ENCODE measurements at regions not wholly inside any gene's neighbourhood (a gene's known extent, or its start where the extent isn't known, plus 50 kb on each side); places are given as distances from the start of the nearest gene placed in this dataset.

DNA sequence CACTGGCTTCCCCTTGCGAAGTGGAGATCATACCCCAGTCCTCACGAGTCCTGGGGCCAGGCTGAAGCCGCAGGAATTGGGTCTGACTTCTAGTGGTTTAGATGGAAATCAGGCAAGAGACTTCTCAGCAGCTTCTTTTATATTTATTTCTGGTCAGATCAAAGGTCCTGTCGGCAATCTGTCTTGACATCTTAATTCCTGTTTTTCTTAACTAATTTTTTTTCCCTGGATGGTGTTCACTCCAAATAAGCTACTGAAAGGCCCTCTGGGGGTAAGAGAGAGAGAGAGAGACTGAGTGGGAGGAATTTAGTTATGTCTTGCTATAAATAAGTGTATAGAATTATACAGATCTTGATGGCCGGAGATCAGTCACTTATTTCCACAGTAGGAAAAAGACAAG lies 698.7 kb upstream of the TBX3 start:
- H3K9ac ChIP-seq (ENCODE audit: low read length in 5 of 5), result no peak overlapping the region
- no peak overlapping the region for H3K4me3 ChIP-seq (ENCODE audit: low read depth in 1 of 5, low read length in 5 of 5)
- peaks cover 0 to 4% (median 0%) of the 10 kb centered on the region in 5 donors for H3K27me3 ChIP-seq (ENCODE audit: control insufficient read depth in 5 of 5, insufficient read depth in 4 of 5, low read length in 5 of 5)
- no peak overlapping the region for H3K27ac ChIP-seq (ENCODE audit: low read depth, low read length)
- H3K4me1 ChIP-seq (ENCODE audit: control insufficient read depth in 5 of 5, insufficient read depth in 5 of 5, low read length in 5 of 5), result no peaks in the 10 kb centered on the region
- no peaks in the 10 kb centered on the region for H3K36me3 ChIP-seq (ENCODE audit: control insufficient read depth in 5 of 5, insufficient read depth in 5 of 5, low read length in 5 of 5)
- H3K9me3 ChIP-seq (ENCODE audit: control insufficient read depth in 5 of 5, low read length in 5 of 5), result no peaks in the 10 kb centered on the region

DNA sequence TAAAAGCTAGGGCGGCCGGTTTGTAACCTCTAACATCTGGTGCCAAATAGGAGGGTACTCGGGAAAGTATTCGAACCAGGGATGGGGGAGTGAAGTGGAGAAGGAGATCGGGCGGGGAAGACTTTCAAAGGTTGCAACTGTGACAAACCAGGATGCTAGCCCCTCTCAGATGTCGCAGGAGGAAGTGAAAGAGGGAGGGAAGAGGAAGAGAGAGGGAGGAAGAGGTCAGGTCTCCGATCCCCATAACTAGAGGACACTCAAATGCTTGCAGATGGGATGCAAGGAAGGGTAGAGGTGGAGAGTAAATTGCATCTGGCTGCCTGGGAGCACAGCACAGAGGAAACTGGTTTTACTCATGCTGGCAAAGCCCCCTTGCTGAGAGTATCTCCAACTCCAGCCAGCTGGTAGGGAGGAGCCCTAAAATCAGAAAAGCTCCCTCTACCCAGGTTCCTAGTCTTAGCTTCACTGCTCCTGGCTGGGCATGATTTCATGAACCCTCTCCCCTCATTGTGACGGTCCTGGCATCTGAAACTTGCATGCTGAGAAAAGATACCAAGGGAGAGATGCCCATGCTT lies 696.7 kb upstream of the TBX3 start:
- H3K27me3 ChIP-seq (ENCODE audit: control insufficient read depth in 5 of 5, insufficient read depth in 4 of 5, low read length in 5 of 5), result peaks cover 0 to 4% (median 0%) of the 10 kb centered on the region in 5 donors
- no peak overlapping the region for H3K4me3 ChIP-seq (ENCODE audit: low read depth in 1 of 5, low read length in 5 of 5)
- H3K27ac ChIP-seq (ENCODE audit: low read depth, low read length), result no peak overlapping the region
- H3K36me3 ChIP-seq (ENCODE audit: control insufficient read depth in 5 of 5, insufficient read depth in 5 of 5, low read length in 5 of 5), result no peaks in the 10 kb centered on the region
- no peaks in the 10 kb centered on the region for H3K9me3 ChIP-seq (ENCODE audit: control insufficient read depth in 5 of 5, low read length in 5 of 5)
- H3K9ac ChIP-seq (ENCODE audit: low read length in 5 of 5), result no peak overlapping the region
- peaks cover 0 to 4% (median 0%) of the 10 kb centered on the region in 5 donors for H3K4me1 ChIP-seq (ENCODE audit: control insufficient read depth in 5 of 5, insufficient read depth in 5 of 5, low read length in 5 of 5)

DNA sequence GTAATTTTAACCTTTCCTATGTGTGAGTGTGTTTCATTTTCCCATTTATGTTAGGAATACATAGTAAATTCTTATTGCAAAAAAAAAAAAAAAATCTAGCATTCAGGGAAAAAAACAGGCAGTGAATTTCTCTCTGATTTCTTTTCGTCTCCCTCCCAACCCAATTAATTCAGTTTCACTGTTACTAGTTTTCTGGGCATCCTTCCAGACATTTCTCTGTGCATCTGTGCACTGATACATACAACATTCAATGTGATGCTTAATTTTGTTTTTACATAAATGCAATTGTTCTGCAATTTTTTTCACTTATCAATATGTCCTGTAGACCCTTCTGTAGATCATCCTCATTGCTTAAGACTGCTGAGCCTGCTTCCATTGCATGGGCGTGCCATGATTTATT lies 694.3 kb upstream of the TBX3 start:
- no peak overlapping the region for H3K27ac ChIP-seq (ENCODE audit: low read depth, low read length)
- no peak overlapping the region for H3K4me3 ChIP-seq (ENCODE audit: low read depth in 1 of 5, low read length in 5 of 5)
- H3K27me3 ChIP-seq (ENCODE audit: control insufficient read depth in 5 of 5, insufficient read depth in 4 of 5, low read length in 5 of 5), result peaks cover 0 to 4% (median 0%) of the 10 kb centered on the region in 5 donors
- no peaks in the 10 kb centered on the region for H3K36me3 ChIP-seq (ENCODE audit: control insufficient read depth in 5 of 5, insufficient read depth in 5 of 5, low read length in 5 of 5)
- H3K9ac ChIP-seq (ENCODE audit: low read length in 5 of 5), result no peak overlapping the region
- H3K9me3 ChIP-seq (ENCODE audit: control insufficient read depth in 5 of 5, low read length in 5 of 5), result no peaks in the 10 kb centered on the region
- H3K4me1 ChIP-seq (ENCODE audit: control insufficient read depth in 5 of 5, insufficient read depth in 5 of 5, low read length in 5 of 5), result peaks cover 0 to 8% (median 3%) of the 10 kb centered on the region in 5 donors

DNA sequence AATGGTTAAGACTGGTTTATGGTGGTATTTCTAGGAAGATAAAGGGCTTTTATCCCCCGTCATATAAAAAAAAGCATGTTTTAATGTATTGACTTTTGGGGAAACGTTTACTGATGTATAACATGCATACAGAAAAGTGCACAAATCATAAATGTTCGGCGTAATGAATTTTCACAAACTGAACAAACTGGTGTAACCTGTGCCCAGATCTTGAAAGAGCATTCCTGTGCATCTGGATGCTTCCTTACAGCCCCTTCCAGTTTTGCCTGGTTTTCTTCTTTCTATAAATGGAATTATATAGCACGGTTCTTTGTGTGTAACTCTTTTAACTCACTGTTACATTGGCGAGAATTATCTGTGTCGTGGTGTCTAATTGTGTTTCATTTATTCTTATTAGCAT lies 693.8 kb upstream of the TBX3 start:
- H3K36me3 ChIP-seq (ENCODE audit: control insufficient read depth in 5 of 5, insufficient read depth in 5 of 5, low read length in 5 of 5), result no peaks in the 10 kb centered on the region
- peaks cover 0 to 8% (median 3%) of the 10 kb centered on the region in 5 donors for H3K4me1 ChIP-seq (ENCODE audit: control insufficient read depth in 5 of 5, insufficient read depth in 5 of 5, low read length in 5 of 5)
- no peak overlapping the region for H3K27ac ChIP-seq (ENCODE audit: low read depth, low read length)
- H3K9ac ChIP-seq (ENCODE audit: low read length in 5 of 5), result no peak overlapping the region
- H3K9me3 ChIP-seq (ENCODE audit: control insufficient read depth in 5 of 5, low read length in 5 of 5), result no peaks in the 10 kb centered on the region
- peaks cover 0 to 4% (median 0%) of the 10 kb centered on the region in 5 donors for H3K27me3 ChIP-seq (ENCODE audit: control insufficient read depth in 5 of 5, insufficient read depth in 4 of 5, low read length in 5 of 5)
- H3K4me3 ChIP-seq (ENCODE audit: low read depth in 1 of 5, low read length in 5 of 5), result no peak overlapping the region

DNA sequence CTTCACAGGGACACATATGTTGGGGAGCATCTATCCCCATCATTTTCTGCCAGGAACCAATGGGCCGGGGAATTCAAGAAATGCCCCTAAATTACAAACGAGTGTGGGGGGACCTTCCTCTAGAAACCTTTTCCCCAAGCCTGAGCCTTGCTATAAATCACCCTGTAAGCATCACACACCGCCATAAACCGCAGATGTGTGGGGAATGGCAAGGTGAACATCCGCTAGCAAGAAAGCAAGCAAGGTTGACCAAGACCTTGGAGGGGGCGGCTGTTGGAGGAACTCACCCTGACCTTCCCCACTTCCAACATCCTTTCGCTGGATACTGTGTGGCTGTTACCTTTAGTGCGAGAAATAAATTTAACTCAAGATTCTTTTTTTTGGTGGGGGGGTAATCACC lies 693.3 kb upstream of the TBX3 start:
- H3K9me3 ChIP-seq (ENCODE audit: control insufficient read depth in 5 of 5, low read length in 5 of 5), result no peaks in the 10 kb centered on the region
- no peak overlapping the region for H3K27ac ChIP-seq (ENCODE audit: low read depth, low read length)
- no peaks in the 10 kb centered on the region for H3K36me3 ChIP-seq (ENCODE audit: control insufficient read depth in 5 of 5, insufficient read depth in 5 of 5, low read length in 5 of 5)
- peaks cover 0 to 4% (median 0%) of the 10 kb centered on the region in 5 donors for H3K27me3 ChIP-seq (ENCODE audit: control insufficient read depth in 5 of 5, insufficient read depth in 4 of 5, low read length in 5 of 5)
- H3K9ac ChIP-seq (ENCODE audit: low read length in 5 of 5), result no peak overlapping the region
- H3K4me1 ChIP-seq (ENCODE audit: control insufficient read depth in 5 of 5, insufficient read depth in 5 of 5, low read length in 5 of 5), result peaks cover 0 to 8% (median 3%) of the 10 kb centered on the region in 5 donors
- no peak overlapping the region for H3K4me3 ChIP-seq (ENCODE audit: low read depth in 1 of 5, low read length in 5 of 5)

DNA sequence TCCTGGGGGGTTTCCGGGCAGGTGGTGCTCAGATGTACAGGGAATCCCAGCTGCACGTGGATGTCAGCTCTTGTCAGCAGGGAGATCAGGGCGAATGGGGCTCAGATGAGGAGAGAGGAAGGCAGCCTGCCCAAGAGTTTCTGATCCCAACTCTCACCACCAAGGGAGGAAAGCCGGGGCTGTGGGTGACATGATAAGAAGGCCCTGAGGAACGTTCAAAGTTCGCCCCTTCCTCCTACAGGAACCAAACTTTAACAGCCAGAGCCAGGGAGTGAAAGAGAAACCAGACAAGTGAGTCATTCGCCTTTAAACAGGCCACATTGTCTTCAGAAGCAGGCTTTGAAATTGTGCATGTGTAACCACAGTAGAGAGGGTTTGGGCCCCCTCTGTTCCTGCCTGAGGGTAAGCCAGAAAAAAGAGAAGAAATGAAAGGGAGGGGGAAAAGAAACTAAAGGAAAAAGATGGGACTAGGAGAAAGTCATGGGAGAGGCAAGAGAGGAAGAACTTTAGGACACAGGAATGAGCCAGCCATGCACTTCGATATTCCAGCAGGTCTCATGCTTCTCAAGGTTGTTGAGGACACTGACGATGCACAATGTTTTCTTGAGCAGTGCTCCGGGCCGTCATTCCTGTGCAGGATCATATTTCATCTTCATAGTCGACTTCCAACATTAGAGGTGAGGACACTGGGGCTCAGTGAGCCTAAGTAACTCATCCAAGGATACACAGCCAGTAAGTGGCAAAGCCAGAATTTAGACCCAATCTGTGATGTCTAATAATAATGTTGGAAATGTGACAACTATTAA lies 691.4 kb upstream of the TBX3 start:
- no peak overlapping the region for H3K27ac ChIP-seq (ENCODE audit: low read depth, low read length)
- no peaks in the 10 kb centered on the region for H3K36me3 ChIP-seq (ENCODE audit: control insufficient read depth in 5 of 5, insufficient read depth in 5 of 5, low read length in 5 of 5)
- H3K4me3 ChIP-seq (ENCODE audit: low read depth in 1 of 5, low read length in 5 of 5), result no peak overlapping the region
- H3K9ac ChIP-seq (ENCODE audit: low read length in 5 of 5), result no peak overlapping the region
- peaks cover 0 to 8% (median 3%) of the 10 kb centered on the region in 5 donors for H3K4me1 ChIP-seq (ENCODE audit: control insufficient read depth in 5 of 5, insufficient read depth in 5 of 5, low read length in 5 of 5)
- H3K9me3 ChIP-seq (ENCODE audit: control insufficient read depth in 5 of 5, low read length in 5 of 5), result no peaks in the 10 kb centered on the region
- peaks cover 0 to 4% (median 0%) of the 10 kb centered on the region in 5 donors for H3K27me3 ChIP-seq (ENCODE audit: control insufficient read depth in 5 of 5, insufficient read depth in 4 of 5, low read length in 5 of 5)

DNA sequence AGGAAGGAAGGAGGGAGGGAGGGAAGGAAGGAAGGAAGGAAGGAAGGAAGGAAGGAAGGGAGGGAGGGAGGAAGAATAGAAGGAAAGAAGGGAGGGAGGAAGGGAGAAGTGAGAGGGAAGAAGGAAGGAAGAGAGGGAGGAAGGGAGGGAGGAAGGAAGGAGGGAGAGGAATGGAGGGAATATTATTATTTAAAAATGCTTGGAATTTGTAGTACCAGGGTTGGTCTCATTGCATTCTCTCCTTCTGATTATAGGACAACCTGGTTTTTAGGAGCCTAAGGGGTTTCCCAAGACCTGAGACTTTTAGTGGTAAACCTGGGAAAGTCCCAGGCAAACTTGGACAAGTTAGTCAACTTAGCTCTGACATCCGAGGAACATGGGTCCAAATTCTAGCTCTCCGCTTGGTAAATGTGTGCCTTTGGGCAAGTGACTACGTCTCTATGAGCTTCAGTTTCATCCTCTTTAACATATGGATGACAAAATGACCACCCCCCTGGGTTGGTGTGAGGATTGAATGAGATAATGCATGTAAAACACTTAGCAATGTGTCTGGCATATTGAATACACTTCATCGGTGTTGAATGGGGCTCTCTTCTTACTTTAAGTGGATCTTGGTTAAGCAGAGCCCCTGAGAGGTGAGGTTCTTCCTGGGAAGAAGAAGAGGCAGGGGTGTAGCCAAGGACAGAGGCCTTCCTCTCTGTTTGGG lies 690.7 kb upstream of the TBX3 start:
- no peaks in the 10 kb centered on the region for H3K36me3 ChIP-seq (ENCODE audit: control insufficient read depth in 5 of 5, insufficient read depth in 5 of 5, low read length in 5 of 5)
- H3K4me1 ChIP-seq (ENCODE audit: control insufficient read depth in 5 of 5, insufficient read depth in 5 of 5, low read length in 5 of 5), result peaks cover 0 to 8% (median 3%) of the 10 kb centered on the region in 5 donors
- H3K9me3 ChIP-seq (ENCODE audit: control insufficient read depth in 5 of 5, low read length in 5 of 5), result no peaks in the 10 kb centered on the region
- H3K4me3 ChIP-seq (ENCODE audit: low read depth in 1 of 5, low read length in 5 of 5), result no peak overlapping the region
- H3K9ac ChIP-seq (ENCODE audit: low read length in 5 of 5), result no peak overlapping the region
- H3K27me3 ChIP-seq (ENCODE audit: control insufficient read depth in 5 of 5, insufficient read depth in 4 of 5, low read length in 5 of 5), result peaks cover 0 to 4% (median 0%) of the 10 kb centered on the region in 5 donors
- no peak overlapping the region for H3K27ac ChIP-seq (ENCODE audit: low read depth, low read length)

DNA sequence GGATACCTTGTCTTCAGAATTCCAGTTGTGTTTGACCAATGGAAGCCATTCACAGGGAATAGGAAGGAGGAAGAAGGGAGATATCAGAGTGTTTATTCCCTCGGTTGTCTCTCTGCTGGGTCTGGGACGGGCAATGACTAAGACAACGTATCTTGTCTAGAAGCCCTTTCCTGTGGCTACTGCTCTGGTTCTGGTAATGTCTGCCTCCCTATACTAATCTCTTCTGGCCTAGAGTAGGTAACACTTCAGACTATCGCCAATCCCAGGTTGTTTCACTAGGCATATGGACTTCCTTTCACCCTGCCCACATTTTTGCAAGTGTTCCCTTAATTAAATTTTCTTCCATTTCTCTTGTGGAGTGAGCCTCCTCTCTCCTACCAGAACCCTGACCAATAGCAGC lies 687.7 kb upstream of the TBX3 start:
- Histone ChIP-seq H3K9me3 (ENCODE audit: control insufficient read depth in 5 of 5, low read length in 5 of 5) (no peaks in the 10 kb centered on the region), H3K9ac (ENCODE audit: low read length in 5 of 5) (no peak overlapping the region), H3K27ac (ENCODE audit: low read depth, low read length) (no peak overlapping the region)

DNA sequence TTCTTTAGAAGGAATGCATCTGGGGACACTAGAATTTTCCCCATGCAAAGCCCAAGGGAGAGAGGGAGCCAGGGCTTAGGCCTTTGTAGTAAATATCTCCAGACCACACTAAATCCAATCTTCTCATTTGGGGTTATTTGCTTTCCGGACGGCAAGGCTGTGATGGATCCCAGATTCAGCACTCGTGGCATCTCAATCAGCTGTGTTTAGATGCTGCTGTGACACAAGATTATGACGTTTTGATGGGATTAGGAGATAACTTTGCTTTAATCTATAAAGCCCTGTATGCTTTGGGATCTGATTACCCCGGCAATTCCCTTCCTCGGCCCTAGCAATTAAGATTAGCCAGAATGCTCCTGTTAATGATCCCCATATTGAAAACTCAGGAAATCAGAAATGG lies 686.7 kb upstream of the TBX3 start:
- H3K9me3 ChIP-seq (ENCODE audit: control insufficient read depth in 5 of 5, low read length in 5 of 5), result no peaks in the 10 kb centered on the region
- H3K4me3 ChIP-seq (ENCODE audit: low read depth in 1 of 5, low read length in 5 of 5), result no peak overlapping the region
- no peaks in the 10 kb centered on the region for H3K27me3 ChIP-seq (ENCODE audit: control insufficient read depth in 5 of 5, insufficient read depth in 4 of 5, low read length in 5 of 5)
- H3K36me3 ChIP-seq (ENCODE audit: control insufficient read depth in 5 of 5, insufficient read depth in 5 of 5, low read length in 5 of 5), result no peaks in the 10 kb centered on the region
- no peak overlapping the region for H3K27ac ChIP-seq (ENCODE audit: low read depth, low read length)
- H3K9ac ChIP-seq (ENCODE audit: low read length in 5 of 5), result no peak overlapping the region
- peaks cover 0 to 8% (median 3%) of the 10 kb centered on the region in 5 donors for H3K4me1 ChIP-seq (ENCODE audit: control insufficient read depth in 5 of 5, insufficient read depth in 5 of 5, low read length in 5 of 5)

More for the DNA sequence above, 687.7 kb upstream of the TBX3 start:
- H3K4me1 ChIP-seq (ENCODE audit: control insufficient read depth in 5 of 5, insufficient read depth in 5 of 5, low read length in 5 of 5), result peaks cover 0 to 8% (median 3%) of the 10 kb centered on the region in 5 donors
- no peak overlapping the region for H3K4me3 ChIP-seq (ENCODE audit: low read depth in 1 of 5, low read length in 5 of 5)
- no peaks in the 10 kb centered on the region for H3K27me3 ChIP-seq (ENCODE audit: control insufficient read depth in 5 of 5, insufficient read depth in 4 of 5, low read length in 5 of 5)
- no peaks in the 10 kb centered on the region for H3K36me3 ChIP-seq (ENCODE audit: control insufficient read depth in 5 of 5, insufficient read depth in 5 of 5, low read length in 5 of 5)

DNA sequence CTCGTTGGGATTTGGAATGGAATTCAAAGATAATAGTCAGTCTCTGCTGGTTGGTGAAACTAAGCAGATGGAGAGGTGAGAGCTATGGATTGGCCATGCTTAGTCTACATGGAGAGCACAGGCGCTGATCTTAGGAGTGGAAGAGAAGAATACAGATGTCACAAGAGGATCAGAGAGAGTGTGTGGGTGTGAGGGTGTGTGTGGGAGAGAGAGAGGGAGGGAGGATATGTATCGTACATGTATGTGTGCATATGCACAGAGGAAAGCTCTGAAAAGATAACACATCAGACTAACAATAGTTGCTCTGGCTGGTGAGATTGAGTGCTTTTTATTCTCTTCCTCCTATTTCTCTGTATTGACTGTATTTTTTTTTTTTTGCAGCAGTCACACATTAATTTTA lies 686.2 kb upstream of the TBX3 start:
- Histone ChIP-seq H3K9ac (ENCODE audit: low read length in 5 of 5) (no peak overlapping the region), H3K4me1 (ENCODE audit: control insufficient read depth in 5 of 5, insufficient read depth in 5 of 5, low read length in 5 of 5) (peaks cover 0 to 3% (median 0%) of the 10 kb centered on the region in 5 donors), H3K27ac (ENCODE audit: low read depth, low read length) (no peak overlapping the region), H3K36me3 (ENCODE audit: control insufficient read depth in 5 of 5, insufficient read depth in 5 of 5, low read length in 5 of 5) (no peaks in the 10 kb centered on the region), H3K27me3 (ENCODE audit: control insufficient read depth in 5 of 5, insufficient read depth in 4 of 5, low read length in 5 of 5) (no peaks in the 10 kb centered on the region), H3K9me3 (ENCODE audit: control insufficient read depth in 5 of 5, low read length in 5 of 5) (no peaks in the 10 kb centered on the region), H3K4me3 (ENCODE audit: low read depth in 1 of 5, low read length in 5 of 5) (no peak overlapping the region)
